ENCODE measurements at regions not wholly inside any gene's neighbourhood (a gene's known extent, or its start where the extent isn't known, plus 50 kb on each side); places are given as distances from the start of the nearest gene placed in this dataset.

- H3K4me3 ChIP-seq (replicated peaks in 1 of 2; ENCODE audit: low read depth in 2 of 2, low read length in 2 of 2): no peak overlapping the region
- DNase-seq (ENCODE audit: low read depth in 2 of 2): peak in 1 of 2 donors; percentile 23
- no peak for TF ChIP-seq CTCF (IDR thresholded peaks at IDR 0.05; ENCODE audit: low read depth, low read length)
These were observed 301.3 kb downstream of the SIPA1L2 start for GRCh38 chr1:232328486-232329102.

DNA sequence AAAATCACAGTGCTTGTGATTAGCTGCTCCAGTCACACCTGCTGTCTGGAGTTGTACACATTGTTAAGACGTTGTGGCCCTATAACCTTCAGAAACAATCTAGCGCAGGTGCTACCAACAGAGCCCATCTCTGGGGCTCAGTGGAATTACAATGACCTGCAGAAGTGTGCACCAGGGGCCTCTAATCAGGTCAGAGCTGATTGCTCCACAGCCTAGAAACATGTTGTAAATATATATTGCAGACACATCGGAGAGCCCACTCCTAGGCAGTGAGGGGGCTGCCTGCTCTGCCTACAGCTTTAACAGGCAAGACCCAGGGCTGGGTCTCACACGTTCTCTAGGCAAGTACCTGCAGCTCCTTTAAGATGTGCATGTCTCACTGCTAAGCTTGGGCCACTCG is 302.0 kb downstream of the SIPA1L2 start:
- no peak for DNase-seq (ENCODE audit: low read depth in 2 of 2)
- no peak overlapping the region for H3K4me3 ChIP-seq (replicated peaks in 1 of 2; ENCODE audit: low read depth in 2 of 2, low read length in 2 of 2)
- TF ChIP-seq CTCF (IDR thresholded peaks at IDR 0.05; ENCODE audit: low read depth, low read length): no peak

DNA sequence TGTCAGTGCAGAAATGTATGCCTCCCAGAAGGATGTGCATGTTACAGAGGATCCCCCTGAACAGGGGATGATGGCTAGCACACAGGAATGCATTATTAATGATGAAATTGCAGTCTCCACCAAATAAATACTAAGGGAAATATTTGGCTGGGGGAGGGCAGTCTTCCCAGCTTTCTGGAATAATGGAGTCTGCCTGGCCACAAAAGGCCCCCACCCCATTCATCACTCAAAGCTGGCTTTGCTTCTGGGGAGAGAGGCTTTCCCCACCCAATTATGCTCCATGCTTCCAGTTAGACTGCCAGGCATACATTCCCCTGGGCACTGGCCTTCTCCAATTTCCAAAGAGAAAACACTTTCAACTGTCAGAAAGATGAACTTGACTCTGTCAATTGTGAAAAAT is 302.7 kb downstream of the SIPA1L2 start:
- DNase-seq (ENCODE audit: low read depth in 2 of 2): no peak
- no peak overlapping the region for H3K4me3 ChIP-seq (replicated peaks in 1 of 2; ENCODE audit: low read depth in 2 of 2, low read length in 2 of 2)
- no peak for TF ChIP-seq CTCF (IDR thresholded peaks at IDR 0.05; ENCODE audit: low read depth, low read length)

- TF ChIP-seq CTCF (IDR thresholded peaks at IDR 0.05; ENCODE audit: low read depth, low read length): no peak
- DNase-seq (ENCODE audit: low read depth in 2 of 2): no peak
- no peak overlapping the region for H3K4me3 ChIP-seq (replicated peaks in 1 of 2; ENCODE audit: low read depth in 2 of 2, low read length in 2 of 2)
These were observed 307.7 kb downstream of the SIPA1L2 start for GRCh38 chr1:232322162-232322734.

DNA sequence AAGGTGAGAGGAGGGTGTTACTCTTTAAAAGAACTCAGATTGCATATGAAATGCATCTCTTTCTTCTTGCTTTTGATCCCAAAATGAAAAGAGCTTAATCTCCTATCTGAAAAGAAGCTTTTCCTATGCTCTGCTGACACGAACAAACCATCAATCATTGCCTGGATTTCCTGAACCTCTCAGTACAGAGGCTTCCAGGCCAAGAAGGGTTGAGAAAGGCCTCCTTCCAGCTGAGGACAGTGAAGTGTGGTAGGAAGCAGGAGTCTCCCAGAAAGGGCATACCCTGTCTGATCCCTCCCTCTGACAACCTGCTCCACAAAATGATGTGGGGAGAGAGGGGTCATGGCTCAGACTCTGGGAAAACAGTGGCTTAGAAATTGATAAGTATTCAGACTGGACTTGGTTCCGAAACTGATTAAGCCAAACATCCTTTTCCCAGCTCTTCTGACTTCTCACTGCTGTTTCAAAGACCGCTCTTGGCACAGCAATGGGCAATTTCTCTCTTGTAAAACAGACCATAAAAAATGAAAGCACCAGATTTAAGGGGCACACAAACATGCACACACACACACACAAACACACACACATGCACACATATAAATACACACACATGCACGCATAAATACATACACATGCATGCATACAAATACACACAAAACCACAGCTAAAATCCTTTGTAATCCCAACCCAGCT is 310.3 kb downstream of the SIPA1L2 start:
- DNase-seq (ENCODE audit: low read depth in 2 of 2): no peak
- no peak overlapping the region for H3K4me3 ChIP-seq (replicated peaks in 1 of 2; ENCODE audit: low read depth in 2 of 2, low read length in 2 of 2)
- TF ChIP-seq CTCF (IDR thresholded peaks at IDR 0.05; ENCODE audit: low read depth, low read length): no peak

DNA sequence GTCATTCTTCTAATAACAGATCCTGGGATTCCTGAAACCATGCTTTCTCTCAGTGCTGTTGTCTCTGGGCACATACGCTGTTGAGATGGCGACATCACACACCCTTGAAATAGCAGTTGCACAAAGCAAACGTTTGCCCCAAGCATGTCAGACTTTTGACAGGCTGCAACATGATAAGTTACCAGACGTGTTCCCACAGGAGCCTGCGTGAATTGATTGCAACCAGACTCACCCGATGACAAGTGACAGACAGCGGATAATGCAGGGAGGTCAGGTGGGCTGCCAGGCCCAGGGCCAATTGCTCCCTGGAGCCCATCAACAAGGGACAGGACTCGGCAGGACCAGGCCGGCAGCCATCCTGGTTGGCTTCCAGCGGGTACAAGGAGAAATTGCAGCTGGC is 310.9 kb downstream of the SIPA1L2 start:
- no peak for TF ChIP-seq CTCF (IDR thresholded peaks at IDR 0.05; ENCODE audit: low read depth, low read length)
- peak in 1 of 2 donors; percentile 3 for DNase-seq (ENCODE audit: low read depth in 2 of 2)

More for the DNA sequence above, 310.9 kb downstream of the SIPA1L2 start:
- no peak overlapping the region for H3K4me3 ChIP-seq (replicated peaks in 1 of 2; ENCODE audit: low read depth in 2 of 2, low read length in 2 of 2)

Measured in cardiac fibroblast (primary cell).